HFF-Myc (cell line): ENCODE measurements at regions not wholly inside any gene's neighbourhood (a gene's known extent, or its start where the extent isn't known, plus 50 kb on each side); places are given as distances from the start of the nearest gene placed in this dataset.

Experiments used
- DNase-seq: peaks from one replicate; pipeline ENCODE4 v3.0.0-alpha.2; 2011; ENCODE audit warnings: low read depth; ENCODE audit errors: extremely low read depth
- H3K4me3 ChIP-seq: replicated peaks from 2 replicates; pipeline ENCODE4 v1.5.1; 2011; ENCODE audit warnings: low read depth, mild to moderate bottlenecking, control low read depth, low read length
- CTCF ChIP-seq: IDR thresholded peaks from 2 replicates; pipeline ENCODE4 v1.5.1; 2012; ENCODE audit warnings: mild to moderate bottlenecking, low read depth, low read length, control low read depth; ENCODE audit errors: missing control alignments

GRCh38 chr17:77489239-77489892 is 348.6 kb downstream of the SEC14L1 start:
- no peak overlapping the region for H3K4me3 ChIP-seq
- no peak for TF ChIP-seq CTCF
- no peak for DNase-seq

- no peak overlapping the region for H3K4me3 ChIP-seq
- no peak for DNase-seq
- no peak for TF ChIP-seq CTCF
Observed at GRCh38 chr17:77489893-77490255, 349.1 kb downstream of the SEC14L1 start.

GRCh38 chr17:77490361-77491183 is 349.8 kb downstream of the SEC14L1 start:
- no peak for DNase-seq
- TF ChIP-seq CTCF, result no peak
- H3K4me3 ChIP-seq, result no peak overlapping the region

GRCh38 chr17:77491921-77492445 is 351.2 kb downstream of the SEC14L1 start:
- H3K4me3 ChIP-seq, result no peak overlapping the region
- no peak for DNase-seq
- no peak for TF ChIP-seq CTCF

GRCh38 chr17:77492446-77493237 is 351.9 kb downstream of the SEC14L1 start:
- H3K4me3 ChIP-seq, result no peak overlapping the region
- DNase-seq, result no peak
- TF ChIP-seq CTCF, result no peak

- no peak for TF ChIP-seq CTCF
- no peak for DNase-seq
- H3K4me3 ChIP-seq, result no peak overlapping the region
Observed at GRCh38 chr17:77493238-77493820, 352.6 kb downstream of the SEC14L1 start.
